NCI-H345 treated with DMSO at 0.1 percent for 48 hours (cell line): ENCODE measurements at regions not wholly inside any gene's neighbourhood (a gene's known extent, or its start where the extent isn't known, plus 50 kb on each side); places are given as distances from the start of the nearest gene placed in this dataset.

Experiments used
- DNase-seq: peaks from one replicate; lab custom pipeline; 2025; ENCODE audit not compliant: unreplicated experiment; lab: John Stamatoyannopoulos, UW

DNA sequence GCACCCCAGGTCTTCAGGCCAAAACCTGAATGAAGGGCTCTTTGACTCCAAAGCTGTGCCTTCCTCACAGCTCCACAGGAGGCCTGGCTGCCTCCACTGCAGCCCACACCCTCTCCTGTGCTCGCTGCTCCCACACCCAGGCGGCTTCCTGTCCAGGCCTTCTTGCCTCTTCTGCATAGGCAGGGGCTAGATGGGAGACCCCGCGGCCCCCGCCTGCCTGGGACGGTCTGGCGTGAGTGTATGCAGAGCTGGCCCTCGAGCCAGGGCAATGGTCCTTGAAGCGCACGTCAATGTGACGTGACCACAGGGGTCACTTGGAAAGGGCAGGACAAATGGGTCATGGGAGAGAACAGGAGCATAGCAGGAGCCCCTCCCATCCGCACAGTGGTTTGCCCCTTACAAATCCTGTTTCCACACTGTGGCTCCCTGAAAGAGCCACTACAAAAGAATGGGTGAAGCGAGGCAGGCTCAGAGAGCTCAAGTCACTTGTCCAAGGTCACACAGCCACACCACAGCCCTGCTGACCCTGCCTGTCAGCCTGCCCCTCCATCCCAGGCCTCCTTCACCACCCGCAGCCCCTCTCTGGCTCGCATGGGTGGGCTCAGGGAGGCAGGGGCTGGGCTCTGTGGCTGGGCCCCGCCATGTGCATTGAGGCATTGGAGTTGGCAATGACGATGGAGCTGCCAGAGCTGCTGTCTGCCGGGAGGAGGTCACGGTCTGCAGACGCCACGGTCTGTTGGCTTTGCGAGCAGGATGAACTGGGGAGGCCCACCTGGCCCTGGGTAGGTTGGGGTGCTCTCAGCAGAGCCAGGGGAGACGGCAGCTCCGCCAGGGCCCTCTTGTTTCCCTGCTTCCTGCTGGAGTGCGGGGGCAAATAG is 71.2 kb upstream of the WNT11 start:
- DNase-seq: no peak

DNA sequence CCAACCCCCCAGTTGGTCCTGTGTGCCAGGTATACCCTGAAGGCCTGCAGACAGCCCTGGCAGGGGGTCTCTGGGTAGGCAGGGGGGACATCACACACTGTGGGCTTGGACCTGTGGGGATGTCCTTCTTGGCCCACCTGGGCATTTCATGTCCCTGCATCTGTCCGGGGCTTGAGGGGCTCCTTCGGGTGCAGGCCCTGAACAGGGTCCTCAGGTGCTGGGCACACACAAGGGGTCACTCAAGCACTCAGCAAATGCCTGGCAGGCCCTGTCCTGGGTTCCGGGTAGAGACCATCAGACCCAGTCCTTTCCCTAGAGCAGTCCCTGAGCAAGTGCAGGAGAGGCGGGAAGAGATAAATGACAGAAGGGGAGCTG is 70.5 kb upstream of the WNT11 start:
- DNase-seq: no peak

DNA sequence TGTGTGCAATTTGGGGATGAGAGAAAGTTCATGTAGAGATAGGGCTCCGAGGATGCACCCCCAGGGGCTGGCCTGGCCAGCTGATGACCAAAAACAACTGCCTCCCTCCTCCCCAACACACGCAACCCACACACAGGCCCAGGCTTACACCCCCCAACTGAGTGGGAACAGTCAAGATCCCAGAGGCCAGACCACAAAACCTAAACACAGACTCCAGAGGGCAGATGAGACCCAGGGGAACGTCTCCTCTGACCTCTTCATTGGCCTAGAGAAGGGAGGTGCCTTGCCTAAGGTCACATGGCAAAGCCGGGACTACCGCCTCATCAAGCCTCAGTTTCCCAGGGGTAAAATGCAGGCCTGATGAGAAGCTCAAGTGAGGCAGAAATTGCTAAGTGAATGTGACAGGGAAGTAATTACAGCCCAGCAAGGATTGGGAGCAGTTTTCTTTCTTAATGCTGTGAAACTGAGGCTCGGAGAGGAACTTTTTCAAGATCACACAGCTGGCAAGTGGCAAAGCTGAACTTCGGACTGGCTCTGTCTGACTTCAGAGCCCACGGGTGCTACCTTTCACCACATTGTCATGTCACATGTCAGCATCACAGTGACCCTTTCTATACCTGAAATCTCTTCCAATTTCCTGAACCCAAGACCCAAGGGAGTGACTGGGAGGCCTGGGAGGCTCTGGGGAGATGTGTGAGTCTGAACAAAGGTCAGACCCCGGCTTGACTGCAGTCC is 69.9 kb upstream of the WNT11 start:
- DNase-seq: no peak

GRCh38 chr11:76275446-76275845 is 69.1 kb upstream of the WNT11 start:
- DNase-seq: no peak

GRCh38 chr11:76271068-76271467 is 64.8 kb upstream of the WNT11 start:
- no peak for DNase-seq

- DNase-seq: no peak
Observed at GRCh38 chr11:76270389-76270788, 64.1 kb upstream of the WNT11 start.

DNA sequence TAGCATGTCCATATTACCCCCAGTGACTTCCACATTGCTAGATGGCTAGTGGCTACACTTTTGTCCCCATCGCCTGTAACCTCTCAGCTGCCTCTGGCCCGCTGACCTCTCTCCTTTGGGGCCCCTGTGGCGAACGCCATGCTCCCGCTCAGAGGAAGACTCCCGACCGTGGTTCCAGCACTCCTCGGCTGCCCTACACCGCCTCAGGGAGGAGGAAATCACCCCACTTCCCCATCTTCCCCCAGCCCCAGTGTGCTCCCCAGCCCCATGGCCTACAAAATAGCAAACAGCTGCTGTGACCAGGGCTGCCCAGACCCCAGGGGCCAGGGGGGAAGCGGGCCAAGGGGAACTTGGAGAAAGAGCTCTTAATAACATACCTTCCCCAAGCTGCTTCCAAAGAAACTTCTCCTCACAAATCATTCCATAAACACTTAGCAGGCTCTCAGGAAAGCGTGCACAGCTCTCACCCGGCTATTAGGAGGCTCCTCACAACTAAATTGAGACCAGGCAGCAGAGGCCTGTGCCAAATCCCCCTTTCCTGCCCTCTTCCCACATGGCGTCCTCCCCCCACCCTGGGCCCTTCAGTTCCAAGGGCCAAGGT is 63.5 kb upstream of the WNT11 start:
- no peak for DNase-seq

- DNase-seq: no peak
Observed at GRCh38 chr11:76269247-76269646, 62.9 kb upstream of the WNT11 start.

GRCh38 chr11:76268498-76268897 is 62.2 kb upstream of the WNT11 start:
- DNase-seq: no peak

- DNase-seq: no peak
Observed at GRCh38 chr11:76267556-76267955, 61.3 kb upstream of the WNT11 start.

- DNase-seq: no peak
Observed at GRCh38 chr11:76266286-76267100, 60.2 kb upstream of the WNT11 start.

DNA sequence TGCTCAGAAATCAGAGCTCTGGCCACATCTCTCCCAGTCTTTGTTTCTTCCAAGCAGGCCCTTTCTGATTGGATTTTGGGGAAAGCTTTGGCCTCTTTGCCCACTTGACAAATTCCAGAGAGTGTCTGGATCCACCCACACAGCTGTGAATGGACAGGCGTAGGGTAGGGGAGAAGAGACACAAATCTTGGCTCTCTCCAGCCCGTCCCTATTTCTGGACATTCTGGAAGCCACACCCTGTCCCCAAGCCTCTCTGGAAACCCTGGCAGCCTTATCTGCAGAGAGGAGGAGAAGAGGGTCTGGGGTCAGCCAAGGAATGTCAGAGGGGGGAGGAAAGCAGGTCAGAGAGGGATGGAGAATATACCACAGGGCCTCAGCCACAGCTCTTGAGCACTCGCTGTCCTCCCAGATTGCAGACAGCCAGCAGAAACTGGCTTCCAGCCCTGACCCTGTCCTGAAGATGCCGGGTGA is 59.5 kb upstream of the WNT11 start:
- DNase-seq: no peak

DNA sequence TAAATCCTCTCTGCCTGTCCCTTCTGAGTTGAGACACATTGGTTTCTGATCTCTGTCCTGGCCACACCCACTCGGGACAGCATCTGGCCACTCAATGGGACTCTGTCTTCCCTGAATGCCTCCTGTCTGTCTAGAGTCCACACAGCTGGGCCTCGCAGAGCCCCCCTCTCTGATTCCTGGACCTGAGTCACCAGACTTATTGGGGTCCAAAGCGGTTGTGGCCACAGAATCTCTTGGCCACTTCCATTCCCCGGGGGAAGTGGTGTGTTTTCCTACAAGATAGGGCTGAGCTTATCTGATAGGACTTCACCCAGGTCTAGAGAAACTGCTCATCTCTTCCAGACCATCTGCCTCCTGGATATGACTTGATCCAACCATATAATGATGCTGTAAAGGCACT is 57.4 kb upstream of the WNT11 start:
- no peak for DNase-seq

DNA sequence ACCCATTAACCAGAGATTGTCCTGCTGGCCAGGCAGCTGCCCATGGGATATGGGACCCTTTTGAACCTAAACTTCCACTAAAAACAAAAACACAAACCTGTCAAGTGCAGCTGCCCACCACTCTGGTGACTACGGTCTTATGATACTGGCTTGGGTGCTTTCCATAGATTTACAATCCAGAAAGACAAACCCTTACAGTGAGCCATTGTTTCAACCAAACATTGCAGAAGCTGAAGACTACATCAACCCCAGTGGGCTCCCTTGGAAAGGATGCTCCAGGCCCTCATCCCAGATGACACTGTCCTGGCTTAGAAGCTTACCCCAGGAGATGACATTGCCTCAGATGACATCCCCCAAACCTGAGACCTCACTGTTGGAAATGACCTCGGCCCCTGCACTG is 56.9 kb upstream of the WNT11 start:
- DNase-seq: no peak

GRCh38 chr11:76260296-76260925 is 54.1 kb upstream of the WNT11 start:
- no peak for DNase-seq

DNA sequence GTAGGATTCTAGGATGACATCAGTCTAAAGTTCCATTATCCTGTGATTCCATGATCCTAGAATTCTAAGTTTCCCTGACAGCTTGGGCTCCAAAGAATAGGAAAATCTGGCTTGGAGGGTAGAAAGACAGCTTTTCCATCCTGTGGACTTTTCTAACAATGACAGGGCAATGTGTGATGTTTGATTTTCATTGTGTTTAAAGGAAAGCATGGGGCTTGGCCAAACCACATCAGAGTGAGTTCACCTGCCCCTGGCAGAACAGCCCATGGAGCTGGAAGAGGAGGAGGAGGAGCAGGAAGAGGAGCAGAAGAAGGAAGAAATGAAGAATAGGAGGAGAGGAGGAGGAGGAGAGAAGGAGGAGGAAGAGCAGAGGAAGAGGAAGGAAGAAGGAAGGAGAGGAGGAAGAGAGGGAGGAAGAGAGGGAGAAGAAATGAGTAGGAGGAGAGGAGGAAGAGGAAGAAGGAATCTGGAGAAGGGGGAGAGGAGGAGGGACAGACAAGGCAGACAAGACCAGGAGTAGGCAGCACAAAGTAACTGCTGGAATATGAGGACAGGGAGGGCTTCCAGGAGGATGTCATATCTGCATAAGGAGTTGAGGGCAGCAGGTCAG is 53.1 kb upstream of the WNT11 start:
- no peak for DNase-seq

- no peak for DNase-seq
Observed at GRCh38 chr11:76257074-76257719, 50.9 kb upstream of the WNT11 start.

GRCh38 chr11:76256448-76256847 is 50.1 kb upstream of the WNT11 start:
- DNase-seq: no peak
